ENCODE measurements at regions not wholly inside any gene's neighbourhood (a gene's known extent, or its start where the extent isn't known, plus 50 kb on each side); places are given as distances from the start of the nearest gene placed in this dataset.

DNA sequence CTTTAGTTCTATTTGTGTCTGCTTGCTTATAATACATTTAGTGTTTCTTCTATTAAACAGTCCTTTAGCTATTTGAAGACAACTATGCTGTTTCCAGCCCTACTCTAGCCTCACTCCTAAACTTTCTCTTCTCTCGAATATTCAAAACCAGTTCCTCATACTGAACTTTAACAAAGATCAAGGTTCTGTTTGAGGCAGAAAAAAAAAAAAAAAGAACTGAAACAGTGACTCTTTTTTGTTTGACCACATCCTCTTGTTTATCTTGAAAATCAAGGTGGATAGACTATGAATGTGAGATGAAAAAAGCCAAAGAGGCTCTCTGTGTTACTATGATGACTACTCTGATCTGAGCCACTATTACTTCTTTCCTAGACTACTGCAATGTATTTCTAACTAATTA is 154.3 kb downstream of the ZNF365 start:
- Histone ChIP-seq H3K27ac (peak overlapping the region in 2 of 3 donors; percentile 36 to 50), H3K4me1 (peaks cover 0 to 6% (median 0%) of the 10 kb centered on the region in 4 donors), H3K4me3 (no peak overlapping the region), H3K36me3 (no peaks in the 10 kb centered on the region), H3K27me3 (no peaks in the 10 kb centered on the region), H3K9me3 (no peaks in the 10 kb centered on the region)
- WGBS (ENCODE audit: insufficient coverage, low coverage, low lambda C conversion rate, missing lambda C conversion rate): 16% methylated on average over 1 of the region's 1 CpG
- intact Hi-C loops (cut with DNase I): no loop called here
- TF ChIP-seq, protein P1, sequence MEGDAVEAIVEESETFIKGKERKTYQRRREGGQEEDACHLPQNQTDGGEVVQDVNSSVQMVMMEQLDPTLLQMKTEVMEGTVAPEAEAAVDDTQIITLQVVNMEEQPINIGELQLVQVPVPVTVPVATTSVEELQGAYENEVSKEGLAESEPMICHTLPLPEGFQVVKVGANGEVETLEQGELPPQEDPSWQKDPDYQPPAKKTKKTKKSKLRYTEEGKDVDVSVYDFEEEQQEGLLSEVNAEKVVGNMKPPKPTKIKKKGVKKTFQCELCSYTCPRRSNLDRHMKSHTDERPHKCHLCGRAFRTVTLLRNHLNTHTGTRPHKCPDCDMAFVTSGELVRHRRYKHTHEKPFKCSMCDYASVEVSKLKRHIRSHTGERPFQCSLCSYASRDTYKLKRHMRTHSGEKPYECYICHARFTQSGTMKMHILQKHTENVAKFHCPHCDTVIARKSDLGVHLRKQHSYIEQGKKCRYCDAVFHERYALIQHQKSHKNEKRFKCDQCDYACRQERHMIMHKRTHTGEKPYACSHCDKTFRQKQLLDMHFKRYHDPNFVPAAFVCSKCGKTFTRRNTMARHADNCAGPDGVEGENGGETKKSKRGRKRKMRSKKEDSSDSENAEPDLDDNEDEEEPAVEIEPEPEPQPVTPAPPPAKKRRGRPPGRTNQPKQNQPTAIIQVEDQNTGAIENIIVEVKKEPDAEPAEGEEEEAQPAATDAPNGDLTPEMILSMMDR (IDR thresholded peaks at IDR 0.05): no peak
- TF ChIP-seq POLR2A (IDR thresholded peaks at IDR 0.05): no peak
- DNase-seq: no peak
- ATAC-seq: peak in 2 of 4 donors; percentile 60 to 76

DNA sequence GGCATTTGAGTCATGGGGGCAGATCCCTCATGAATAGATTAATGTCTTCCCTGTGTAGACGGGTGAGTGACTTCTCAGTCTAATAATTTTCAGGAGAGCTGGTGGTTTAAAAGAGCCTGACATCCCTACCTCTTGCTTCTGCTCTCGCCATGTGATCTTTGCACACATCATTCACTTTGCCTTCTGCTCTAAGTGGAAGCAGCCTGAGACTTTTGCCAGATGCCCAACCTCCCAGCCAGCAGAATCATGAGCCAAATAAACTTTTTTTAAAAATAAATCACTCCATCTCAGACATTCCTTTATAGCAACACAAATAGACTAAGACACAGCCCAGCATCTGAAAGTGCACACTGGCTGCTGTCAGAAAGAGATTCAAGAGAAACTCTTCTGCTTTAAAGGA is 155.2 kb downstream of the ZNF365 start:
- no peak overlapping the region for H3K4me3 ChIP-seq
- no peak for DNase-seq
- intact Hi-C loops (cut with DNase I): no loop called here
- H3K4me1 ChIP-seq: peaks cover 0 to 6% (median 0%) of the 10 kb centered on the region in 4 donors
- no peak overlapping the region for H3K27ac ChIP-seq
- WGBS (ENCODE audit: insufficient coverage, low coverage, low lambda C conversion rate, missing lambda C conversion rate): 50% methylated on average over 2 of the region's 2 CpGs
- TF ChIP-seq, protein P1 (IDR thresholded peaks at IDR 0.05): no peak
- TF ChIP-seq POLR2A (IDR thresholded peaks at IDR 0.05): no peak
- H3K9me3 ChIP-seq: no peaks in the 10 kb centered on the region
- H3K36me3 ChIP-seq: no peaks in the 10 kb centered on the region
- no peak for ATAC-seq
- H3K27me3 ChIP-seq: no peaks in the 10 kb centered on the region

DNA sequence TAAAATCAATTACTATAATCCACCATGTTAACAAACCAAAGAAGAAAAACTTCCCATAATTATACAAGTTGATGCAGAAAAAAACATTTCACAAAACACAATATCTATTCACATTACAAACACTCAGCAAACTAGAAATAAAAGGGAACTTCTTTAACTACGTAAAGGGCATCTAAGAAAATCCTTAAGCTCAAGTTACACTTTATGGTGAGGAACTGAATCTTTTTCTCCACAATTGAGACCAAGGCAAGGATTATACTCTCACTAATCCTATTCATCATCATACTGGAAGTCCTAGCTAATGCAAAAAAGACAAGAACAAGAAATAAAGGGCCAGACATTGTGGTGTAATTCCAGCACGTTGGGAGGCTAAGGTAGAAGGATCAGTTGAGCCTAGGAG is 159.9 kb downstream of the ZNF365 start:
- intact Hi-C loops (cut with DNase I): no loop called here
- no peaks in the 10 kb centered on the region for H3K36me3 ChIP-seq
- no peak for TF ChIP-seq POLR2A (IDR thresholded peaks at IDR 0.05)
- TF ChIP-seq, protein P1 (IDR thresholded peaks at IDR 0.05): no peak
- DNase-seq (no peak), ATAC-seq (peak in 1 of 4 donors; percentile 28)
- no peak overlapping the region for H3K4me3 ChIP-seq
- no peaks in the 10 kb centered on the region for H3K4me1 ChIP-seq
- H3K27ac ChIP-seq: no peak overlapping the region
- no peaks in the 10 kb centered on the region for H3K9me3 ChIP-seq
- H3K27me3 ChIP-seq: no peaks in the 10 kb centered on the region
- WGBS (ENCODE audit: insufficient coverage, low coverage, low lambda C conversion rate, missing lambda C conversion rate): 45% methylated on average over 2 of the region's 2 CpGs

DNA sequence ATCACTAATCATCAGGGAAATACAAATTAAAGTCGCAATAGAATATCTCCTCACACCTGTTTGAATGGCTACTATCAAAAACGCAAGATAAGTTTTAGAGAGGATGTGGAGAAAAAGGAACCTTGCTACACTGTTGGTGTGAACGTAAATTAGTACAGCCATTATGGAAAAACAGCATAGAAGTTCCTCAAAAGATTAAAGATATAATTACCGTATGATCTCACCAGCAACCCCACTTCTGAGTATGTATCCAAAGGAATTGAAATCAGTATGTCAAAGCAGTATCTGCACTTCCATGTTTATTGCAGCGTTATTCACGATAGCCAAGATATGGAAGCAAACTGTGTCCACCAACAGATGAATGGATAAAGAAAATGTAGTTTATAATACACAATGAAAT is 164.4 kb downstream of the ZNF365 start:
- 47% methylated on average over 6 of the region's 6 CpGs for WGBS (ENCODE audit: insufficient coverage, low coverage, low lambda C conversion rate, missing lambda C conversion rate)
- ATAC-seq: no peak
- no peak for DNase-seq
- Histone ChIP-seq H3K9me3 (no peaks in the 10 kb centered on the region), H3K4me3 (no peak overlapping the region), H3K27ac (no peak overlapping the region), H3K36me3 (no peaks in the 10 kb centered on the region), H3K4me1 (no peaks in the 10 kb centered on the region), H3K27me3 (no peaks in the 10 kb centered on the region)
- TF ChIP-seq, protein P1 (IDR thresholded peaks at IDR 0.05): no peak
- no peak for TF ChIP-seq POLR2A (IDR thresholded peaks at IDR 0.05)
- intact Hi-C loops (cut with DNase I): no loop called here

DNA sequence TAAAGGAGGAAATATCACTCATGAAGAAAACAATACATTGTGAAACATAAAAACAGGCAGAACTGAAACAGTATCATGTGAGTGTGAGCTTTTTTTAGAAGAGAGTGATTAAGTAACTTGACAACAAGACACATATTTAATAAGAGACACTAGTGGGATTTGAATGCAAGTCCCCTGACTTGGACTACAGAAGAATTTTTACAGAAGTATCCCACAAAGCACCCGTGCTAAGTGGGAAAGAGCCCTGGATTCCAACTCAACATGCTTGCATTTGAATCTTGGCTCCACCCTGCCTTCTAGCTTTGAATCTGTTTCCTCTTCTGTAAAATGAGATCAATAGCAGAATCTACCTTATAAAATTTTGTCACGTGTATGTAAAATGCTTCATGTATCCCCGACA is 166.2 kb downstream of the ZNF365 start:
- TF ChIP-seq, protein P1 (IDR thresholded peaks at IDR 0.05): no peak
- TF ChIP-seq POLR2A (IDR thresholded peaks at IDR 0.05): no peak
- intact Hi-C loops (cut with DNase I): no loop called here
- peak in 2 of 4 donors; percentile 38 to 50 for ATAC-seq

More for the DNA sequence above, 166.2 kb downstream of the ZNF365 start:
- DNase-seq: no peak
- Histone ChIP-seq H3K36me3 (no peaks in the 10 kb centered on the region), H3K27me3 (no peaks in the 10 kb centered on the region), H3K27ac (no peak overlapping the region), H3K4me3 (no peak overlapping the region), H3K9me3 (no peaks in the 10 kb centered on the region), H3K4me1 (no peaks in the 10 kb centered on the region)
- 52% methylated on average over 3 of the region's 3 CpGs for WGBS (ENCODE audit: insufficient coverage, low coverage, low lambda C conversion rate, missing lambda C conversion rate)

Measured in right lobe of liver (tissue), 6 donors.